Gastroesophageal sphincter (tissue), 4 donors: ENCODE measurements at regions not wholly inside any gene's neighbourhood (a gene's known extent, or its start where the extent isn't known, plus 50 kb on each side); places are given as distances from the start of the nearest gene placed in this dataset.

Experiments used
- ATAC-seq: fragments of 150-250 bp; one replicate; pipeline ENCODE4 v1.9.1; 2016; ENCODE audit warnings: mild to moderate bottlenecking, moderate library complexity
- H3K27ac ChIP-seq, 4 donors: fragments of 200-600 bp; sonication (generic) in 3 of 4; 1 replicate in 3 of 4; 2 replicates in 1 of 4; pipeline ENCODE4 v1.5.1; 2016 to 2019
- H3K27me3 ChIP-seq: fragments of 200-600 bp; sonication (generic); one replicate; pipeline ENCODE4 v1.5.1; 2019
- H3K36me3 ChIP-seq, 2 donors: fragments of 200-600 bp; sonication (generic); one replicate each; pipeline ENCODE4 v1.5.1; 2019; ENCODE audit warnings: control low read depth in 1 of 2
- H3K4me1 ChIP-seq, 3 donors: fragments of 200-600 bp; sonication (generic); 1 replicate in 2 of 3; 2 replicates in 1 of 3; pipeline ENCODE4 v1.5.1; 2016 to 2019; ENCODE audit warnings: control low read depth in 2 of 3
- H3K4me3 ChIP-seq, 2 donors: fragments of 200-600 bp; sonication (generic); one replicate each; pipeline ENCODE4 v1.5.1; 2019; ENCODE audit warnings: mild to moderate bottlenecking in 1 of 2, moderate library complexity in 1 of 2
- H3K9me3 ChIP-seq, 3 donors: fragments of 200-600 bp; sonication (generic); one replicate each; pipeline ENCODE4 v1.5.1; 2017 to 2019; ENCODE audit warnings: control low read depth in 2 of 3
- CTCF ChIP-seq, 4 experiments: fragments of 200-600 bp in 2 of 4; fragments of 450-650 bp in 2 of 4; sonication (generic) in 1 of 4; IDR thresholded peaks; one replicate each; pipeline ENCODE4 v1.5.1; 2017 to 2019; ENCODE audit warnings: antibody characterized with exemption in 4 of 4, mild to moderate bottlenecking in 2 of 4, moderate library complexity in 2 of 4
- EP300 ChIP-seq: sonication (generic); formaldehyde crosslinking; IDR thresholded peaks from one replicate; pipeline ENCODE4 v1.6.1; 2017; ENCODE audit warnings: antibody characterized with exemption, mild to moderate bottlenecking
- POLR2A ChIP-seq, 2 donors: fragments of 450-650 bp; IDR thresholded peaks; one replicate each; pipeline ENCODE4 v1.6.1; 2017; ENCODE audit warnings: antibody characterized with exemption in 2 of 2, mild to moderate bottlenecking in 2 of 2, moderate library complexity in 1 of 2
- POLR2AphosphoS5 ChIP-seq: sonication (generic); formaldehyde crosslinking; IDR thresholded peaks from one replicate; pipeline ENCODE4 v1.6.1; 2017; ENCODE audit warnings: antibody characterized with exemption
- WGBS, 2 donors: methylation state at CpG; one replicate each; pipeline ENCODE4 v1.1.5; 2018; ENCODE audit warnings: low coverage in 1 of 2; 5-methylcytosine and 5-hydroxymethylcytosine counted together

- Histone ChIP-seq H3K4me1 (no peaks in the 10 kb centered on the region), H3K9me3 (no peaks in the 10 kb centered on the region), H3K27ac (no peak overlapping the region), H3K36me3 (no peaks in the 10 kb centered on the region), H3K27me3 (no peaks in the 10 kb centered on the region), H3K4me3 (no peak overlapping the region)
- no peak for TF ChIP-seq POLR2AphosphoS5
- no peak for TF ChIP-seq CTCF (IDR thresholded peaks at IDR 0.05)
- no peak for TF ChIP-seq EP300
- TF ChIP-seq POLR2A (IDR thresholded peaks at IDR 0.05), result no peak
- ATAC-seq, result no peak
- WGBS, 2 donors, result 39 to 40% methylated on average over 1 to 4 of the region's 7 CpGs
Measured at GRCh38 chr10:121648059-121648458, 49.8 kb upstream of the FGFR2 start.
